Left ventricle myocardium inferior (tissue), 1 donor: ENCODE measurements at regions not wholly inside any gene's neighbourhood (a gene's known extent, or its start where the extent isn't known, plus 50 kb on each side); places are given as distances from the start of the nearest gene placed in this dataset.
"Not testable (repeated sequence)": the region's sequence is repeated elsewhere in the genome, so short reads cannot be mapped to it uniquely, and the experiment has no call there.

Source experiments
- DNase-seq: peaks from one replicate; pipeline ENCODE4 v3.0.0-alpha.2; 2020
- H3K27ac ChIP-seq: fragments of 200-600 bp; replicated peaks from 2 replicates; pipeline ENCODE4 v1.8.0; 2021
- H3K27me3 ChIP-seq: fragments of 200-600 bp; 2 replicates; pipeline ENCODE4 v1.8.0; 2021; ENCODE audit warnings: low read depth
- H3K36me3 ChIP-seq: fragments of 200-600 bp; 2 replicates; pipeline ENCODE4 v1.8.0; 2021
- H3K4me1 ChIP-seq: fragments of 200-600 bp; 2 replicates; pipeline ENCODE4 v1.8.0; 2021
- H3K4me3 ChIP-seq: fragments of 200-600 bp; 2 replicates; pipeline ENCODE4 v1.8.0; 2021; ENCODE audit warnings: mild to moderate bottlenecking, moderate library complexity
- H3K9me3 ChIP-seq: fragments of 200-600 bp; replicated peaks from 2 replicates; pipeline ENCODE4 v1.8.0; 2021
- intact Hi-C: fragments of 100-400 bp; cut with micrococcal nuclease; formaldehyde crosslinking; loops from one replicate; pipeline ENCODE4 v1.11.0; 2022
- TF ChIP-seq, protein P1 (sequence below): fragments of 200-600 bp; IDR thresholded peaks from 2 replicates; pipeline ENCODE4 v1.8.0; 2021; ENCODE audit warnings: antibody characterized with exemption, mild to moderate bottlenecking, borderline replicate concordance
- donor health status: DM: no; HTN: yes; CAD: no; lungs with severe emphysema.

GRCh38 chr2:195108182-195108581 is 548.8 kb upstream of the SLC39A10 start:
- TF ChIP-seq, protein P1, sequence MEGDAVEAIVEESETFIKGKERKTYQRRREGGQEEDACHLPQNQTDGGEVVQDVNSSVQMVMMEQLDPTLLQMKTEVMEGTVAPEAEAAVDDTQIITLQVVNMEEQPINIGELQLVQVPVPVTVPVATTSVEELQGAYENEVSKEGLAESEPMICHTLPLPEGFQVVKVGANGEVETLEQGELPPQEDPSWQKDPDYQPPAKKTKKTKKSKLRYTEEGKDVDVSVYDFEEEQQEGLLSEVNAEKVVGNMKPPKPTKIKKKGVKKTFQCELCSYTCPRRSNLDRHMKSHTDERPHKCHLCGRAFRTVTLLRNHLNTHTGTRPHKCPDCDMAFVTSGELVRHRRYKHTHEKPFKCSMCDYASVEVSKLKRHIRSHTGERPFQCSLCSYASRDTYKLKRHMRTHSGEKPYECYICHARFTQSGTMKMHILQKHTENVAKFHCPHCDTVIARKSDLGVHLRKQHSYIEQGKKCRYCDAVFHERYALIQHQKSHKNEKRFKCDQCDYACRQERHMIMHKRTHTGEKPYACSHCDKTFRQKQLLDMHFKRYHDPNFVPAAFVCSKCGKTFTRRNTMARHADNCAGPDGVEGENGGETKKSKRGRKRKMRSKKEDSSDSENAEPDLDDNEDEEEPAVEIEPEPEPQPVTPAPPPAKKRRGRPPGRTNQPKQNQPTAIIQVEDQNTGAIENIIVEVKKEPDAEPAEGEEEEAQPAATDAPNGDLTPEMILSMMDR, result no peak
- H3K4me1 ChIP-seq, result no peaks in the 10 kb centered on the region
- no peak overlapping the region for H3K4me3 ChIP-seq
- H3K9me3 ChIP-seq, result peaks cover 18% of the 10 kb centered on the region
- H3K36me3 ChIP-seq, result no peaks in the 10 kb centered on the region
- no peak overlapping the region for H3K27ac ChIP-seq
- no peaks in the 10 kb centered on the region for H3K27me3 ChIP-seq
- no peak for DNase-seq
- intact Hi-C loops, result no loop called here

GRCh38 chr2:195106681-195107380 is 550.2 kb upstream of the SLC39A10 start:
- DNase-seq, result no peak
- Histone ChIP-seq H3K9me3 (peaks cover 6% of the 10 kb centered on the region), H3K36me3 (no peaks in the 10 kb centered on the region), H3K4me1 (no peaks in the 10 kb centered on the region), H3K4me3 (no peak overlapping the region), H3K27ac (no peak overlapping the region), H3K27me3 (no peaks in the 10 kb centered on the region)
- TF ChIP-seq, protein P1, result no peak
- intact Hi-C loops, result no loop called here

DNA sequence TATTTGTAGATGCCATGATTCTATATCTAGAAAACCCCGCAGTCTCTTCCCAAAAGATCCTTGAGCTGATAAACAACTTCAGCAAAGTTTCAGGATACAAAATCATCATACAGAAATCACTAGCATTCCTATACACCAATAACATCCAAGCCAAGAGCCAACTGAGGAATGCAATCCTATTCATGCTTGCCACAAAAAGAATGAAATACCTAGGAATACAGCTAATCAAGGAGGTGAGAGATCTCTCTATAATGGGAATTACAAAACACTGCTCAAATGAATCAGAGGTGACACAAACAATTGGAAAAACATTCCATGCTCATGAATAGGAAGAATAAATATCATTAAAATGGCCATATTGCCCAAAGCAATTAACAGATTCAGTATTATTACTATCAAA is 551.4 kb upstream of the SLC39A10 start:
- Histone ChIP-seq H3K4me3 (no peak overlapping the region), H3K36me3 (no peaks in the 10 kb centered on the region), H3K9me3 (no peaks in the 10 kb centered on the region), H3K27ac (no peak overlapping the region), H3K27me3 (no peaks in the 10 kb centered on the region), H3K4me1 (no peaks in the 10 kb centered on the region)
- TF ChIP-seq, protein P1, result no peak
- DNase-seq, result no peak
- intact Hi-C loops, result no loop called here

DNA sequence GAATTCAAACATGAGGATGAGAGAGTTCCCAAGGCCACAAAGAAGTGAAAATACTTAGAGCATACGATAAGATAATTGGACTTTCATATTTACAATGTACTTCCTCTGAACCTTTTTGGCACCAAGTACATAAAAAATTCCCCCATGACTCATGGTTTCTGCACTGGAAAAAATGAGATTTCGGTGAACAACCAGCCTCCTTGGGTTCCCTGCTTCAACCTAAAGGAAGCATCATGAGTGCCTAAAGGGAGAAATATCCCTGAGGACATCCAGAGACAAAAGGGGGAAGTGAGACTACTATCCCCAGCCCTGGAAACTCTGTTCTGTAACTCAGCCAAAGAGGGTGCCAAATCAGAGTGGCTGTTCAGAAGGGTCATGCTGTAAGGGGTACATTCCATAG is 562.7 kb upstream of the SLC39A10 start:
- no peak for DNase-seq
- Histone ChIP-seq H3K4me3 (no peak overlapping the region), H3K4me1 (no peaks in the 10 kb centered on the region), H3K36me3 (no peaks in the 10 kb centered on the region), H3K9me3 (peaks cover 32% of the 10 kb centered on the region), H3K27me3 (no peaks in the 10 kb centered on the region), H3K27ac (no peak overlapping the region)
- intact Hi-C loops, result no loop called here
- TF ChIP-seq, protein P1, result no peak

DNA sequence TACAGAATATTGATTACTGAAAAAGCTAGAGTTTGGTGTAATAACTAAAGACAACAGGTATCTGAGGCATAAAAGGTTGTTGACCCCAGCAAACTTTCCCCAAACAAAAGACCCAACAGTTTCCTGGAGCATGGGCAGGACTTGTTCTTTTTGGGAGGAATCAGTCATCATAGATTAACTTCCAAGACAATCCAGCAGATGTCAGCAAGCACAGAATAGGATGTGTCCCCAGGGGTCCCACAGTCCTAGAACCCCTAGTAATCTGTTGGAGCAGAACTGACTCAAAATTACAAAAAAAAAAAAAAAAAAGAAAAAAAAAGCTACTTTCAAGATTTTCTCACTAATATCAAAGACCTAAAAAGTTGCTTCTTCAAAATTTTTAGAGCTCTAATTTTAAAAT is 564.7 kb upstream of the SLC39A10 start:
- Histone ChIP-seq H3K36me3 (no peaks in the 10 kb centered on the region), H3K4me1 (no peaks in the 10 kb centered on the region), H3K4me3 (no peak overlapping the region), H3K9me3 (peaks cover 29% of the 10 kb centered on the region), H3K27ac (no peak overlapping the region), H3K27me3 (no peaks in the 10 kb centered on the region)
- TF ChIP-seq, protein P1, result no peak
- intact Hi-C loops, result no loop called here
- DNase-seq, result no peak

GRCh38 chr2:195072806-195073205 is 584.2 kb upstream of the SLC39A10 start:
- H3K9me3 ChIP-seq, H3K27me3 ChIP-seq, H3K4me1 ChIP-seq, H3K4me3 ChIP-seq, H3K36me3 ChIP-seq, H3K27ac ChIP-seq, intact Hi-C loops, DNase-seq: not testable (repeated sequence)
